DMS79 treated with DMSO at 0.1 percent for 48 hours (cell line): ENCODE measurements at regions not wholly inside any gene's neighbourhood (a gene's known extent, or its start where the extent isn't known, plus 50 kb on each side); places are given as distances from the start of the nearest gene placed in this dataset.

ENCODE experiments used
- DNase-seq: peaks from one replicate; lab custom pipeline; 2025; lab: John Stamatoyannopoulos, UW

- DNase-seq = no peak
These were observed 240.7 kb downstream of the BMP7 start for GRCh38 chr20:57025666-57026224.

GRCh38 chr20:57027777-57028176 lies 238.7 kb downstream of the BMP7 start:
- DNase-seq = no peak

GRCh38 chr20:57030611-57031600 lies 235.5 kb downstream of the BMP7 start:
- no peak for DNase-seq

GRCh38 chr20:57031867-57032355 lies 234.5 kb downstream of the BMP7 start:
- DNase-seq = no peak

- no peak for DNase-seq
These were observed 233.6 kb downstream of the BMP7 start for GRCh38 chr20:57032847-57033246.

GRCh38 chr20:57034001-57034400 lies 232.4 kb downstream of the BMP7 start:
- no peak for DNase-seq

GRCh38 chr20:57037689-57038088 lies 228.8 kb downstream of the BMP7 start:
- peak; percentile 20 for DNase-seq

- DNase-seq = peak; percentile 79
These were observed 227.6 kb downstream of the BMP7 start for GRCh38 chr20:57038608-57039440.

- no peak for DNase-seq
These were observed 226.0 kb downstream of the BMP7 start for GRCh38 chr20:57040466-57040865.

- no peak for DNase-seq
These were observed 225.5 kb downstream of the BMP7 start for GRCh38 chr20:57040924-57041323.

- no peak for DNase-seq
These were observed 223.3 kb downstream of the BMP7 start for GRCh38 chr20:57043091-57043490.

- DNase-seq = no peak
These were observed 222.7 kb downstream of the BMP7 start for GRCh38 chr20:57043669-57044268.

- DNase-seq = no peak
These were observed 219.0 kb downstream of the BMP7 start for GRCh38 chr20:57047281-57048026.

- no peak for DNase-seq
These were observed 218.2 kb downstream of the BMP7 start for GRCh38 chr20:57048027-57048869.

GRCh38 chr20:57049296-57049695 lies 217.1 kb downstream of the BMP7 start:
- no peak for DNase-seq

GRCh38 chr20:57051096-57051495 lies 215.3 kb downstream of the BMP7 start:
- no peak for DNase-seq

GRCh38 chr20:57053067-57053466 lies 213.4 kb downstream of the BMP7 start:
- DNase-seq = no peak

- no peak for DNase-seq
These were observed 212.5 kb downstream of the BMP7 start for GRCh38 chr20:57053793-57054552.

- DNase-seq = no peak
These were observed 211.1 kb downstream of the BMP7 start for GRCh38 chr20:57055345-57055744.
